HG03442 (cell line): ENCODE measurements at regions not wholly inside any gene's neighbourhood (a gene's known extent, or its start where the extent isn't known, plus 50 kb on each side); places are given as distances from the start of the nearest gene placed in this dataset.
"Not testable (repeated sequence)": the region's sequence is repeated elsewhere in the genome, so short reads cannot be mapped to it uniquely, and the experiment has no call there.

Experiments
- ATAC-seq: cut with Tn5 transposase; IDR thresholded peaks from one replicate; pipeline ENCODE4 v1.9.1; 2021; ENCODE audit warnings: mild to moderate bottlenecking, moderate library complexity; ENCODE audit not compliant: unreplicated experiment

DNA sequence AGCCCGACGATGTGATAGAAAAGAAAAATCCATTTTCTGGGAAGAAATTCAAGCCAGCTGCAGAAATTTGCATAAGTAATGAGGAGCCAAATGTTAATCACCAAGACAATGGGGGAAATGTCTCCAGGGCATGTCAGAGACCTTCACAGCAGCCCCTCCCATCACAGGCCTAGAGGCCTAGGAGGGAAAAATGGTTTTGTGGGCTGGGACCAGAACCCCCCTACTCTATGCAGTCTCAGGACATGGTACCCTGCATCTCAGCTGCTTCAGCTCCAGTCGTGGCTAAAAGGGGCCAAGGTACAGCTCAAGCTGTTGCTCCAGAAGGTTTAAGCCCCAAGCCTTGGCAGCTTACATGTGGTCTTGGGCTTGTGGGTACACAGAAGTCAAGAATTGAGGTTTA lies 155.5 kb upstream of the FOXQ1 start:
- not testable (repeated sequence) for ATAC-seq

- ATAC-seq: no peak
Observed at GRCh38 chr6:1153696-1154245, 158.1 kb upstream of the FOXQ1 start.

DNA sequence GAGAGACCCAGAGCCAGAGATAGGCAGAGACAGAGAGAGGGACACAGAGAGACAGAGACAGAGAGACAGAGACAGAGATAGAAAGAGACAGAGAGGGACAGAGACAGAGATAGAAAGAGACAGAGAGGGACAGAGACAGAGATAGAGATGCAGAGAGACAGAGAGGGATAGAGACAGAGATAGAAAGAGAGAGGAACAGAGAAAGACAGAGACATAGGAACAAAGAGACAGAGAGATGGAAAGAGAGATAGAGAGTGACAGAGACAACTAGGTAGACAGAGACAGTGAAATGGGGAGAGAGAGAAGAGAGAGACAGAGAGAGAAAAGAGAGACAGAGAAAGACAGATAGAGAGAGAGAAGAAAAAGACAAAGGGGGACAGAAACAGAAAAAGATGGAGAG lies 165.4 kb upstream of the FOXQ1 start:
- no peak for ATAC-seq

DNA sequence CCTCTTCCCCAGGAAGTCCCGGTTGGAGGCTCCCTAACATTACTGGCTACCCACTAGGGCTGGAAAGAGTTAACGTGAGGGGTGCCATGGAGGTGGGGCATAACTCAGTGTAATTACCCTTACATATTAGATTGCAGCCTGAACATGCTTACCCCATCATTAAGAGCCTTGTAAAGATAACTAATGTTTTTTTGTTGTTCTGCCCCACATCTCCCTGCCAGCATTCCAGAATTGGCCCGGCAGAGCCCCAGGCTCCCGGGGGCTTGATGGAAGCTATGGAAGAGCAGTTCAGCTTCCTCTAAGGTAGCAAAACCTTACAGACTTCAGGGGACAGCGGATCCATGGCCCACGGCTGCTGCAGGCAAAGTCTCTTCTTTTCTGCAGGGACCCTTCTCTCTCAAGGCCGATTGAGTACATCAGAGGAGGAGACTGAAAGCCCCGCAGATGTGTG lies 166.1 kb upstream of the FOXQ1 start:
- no peak for ATAC-seq

GRCh38 chr6:1144842-1145767 lies 166.8 kb upstream of the FOXQ1 start:
- no peak for ATAC-seq

DNA sequence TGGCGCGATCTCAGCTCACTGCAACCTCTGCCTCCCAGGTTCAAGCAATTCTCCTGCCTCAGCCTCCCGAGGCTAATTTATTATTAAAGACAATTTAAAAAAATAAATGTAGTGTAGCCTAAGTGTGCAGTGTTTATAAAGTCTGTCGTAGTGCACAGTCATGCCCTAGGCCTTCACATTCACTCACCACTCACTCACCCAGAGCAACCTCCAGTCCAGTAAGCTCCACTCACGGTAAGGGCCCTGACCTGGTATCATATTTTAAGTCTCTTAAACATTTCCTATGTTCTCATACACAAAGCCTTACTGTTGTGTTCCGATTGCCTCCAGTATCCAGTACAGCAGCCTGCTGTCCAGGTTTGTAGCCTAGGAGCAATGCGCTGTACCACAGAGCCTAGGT lies 168.2 kb upstream of the FOXQ1 start:
- no peak for ATAC-seq

DNA sequence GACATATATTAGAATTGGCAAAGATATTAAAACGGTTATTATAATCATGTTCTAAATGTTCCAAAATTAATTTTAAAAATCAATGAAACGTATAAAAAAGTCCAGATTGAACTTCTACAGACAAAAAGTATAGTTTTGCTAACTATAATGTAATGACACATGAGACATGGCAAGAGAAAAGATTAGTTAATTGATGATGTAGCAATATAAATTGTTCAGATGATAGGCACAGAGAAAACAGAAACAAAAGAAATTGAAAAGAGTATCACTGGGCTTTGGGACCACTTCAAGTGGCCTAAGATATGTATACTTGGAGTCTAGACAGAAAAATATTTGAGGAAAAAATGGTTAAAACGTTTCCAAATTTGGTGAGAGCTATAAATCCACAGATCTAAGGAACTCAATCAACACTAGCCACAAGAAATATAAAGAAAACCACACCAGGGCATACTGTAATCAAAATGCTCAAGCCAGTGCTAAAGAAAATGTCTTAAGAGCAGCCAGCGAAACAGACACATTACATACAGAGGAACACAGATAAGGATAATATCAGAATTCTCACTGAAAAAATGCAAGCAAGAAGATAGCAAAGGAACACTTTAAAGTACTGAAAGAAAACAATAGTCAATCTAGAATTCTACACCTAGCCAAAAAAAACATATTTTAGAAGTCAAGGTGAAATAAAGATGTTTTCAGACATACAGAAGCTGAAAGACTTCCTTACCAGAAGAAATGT lies 172.6 kb upstream of the FOXQ1 start:
- no peak for ATAC-seq

DNA sequence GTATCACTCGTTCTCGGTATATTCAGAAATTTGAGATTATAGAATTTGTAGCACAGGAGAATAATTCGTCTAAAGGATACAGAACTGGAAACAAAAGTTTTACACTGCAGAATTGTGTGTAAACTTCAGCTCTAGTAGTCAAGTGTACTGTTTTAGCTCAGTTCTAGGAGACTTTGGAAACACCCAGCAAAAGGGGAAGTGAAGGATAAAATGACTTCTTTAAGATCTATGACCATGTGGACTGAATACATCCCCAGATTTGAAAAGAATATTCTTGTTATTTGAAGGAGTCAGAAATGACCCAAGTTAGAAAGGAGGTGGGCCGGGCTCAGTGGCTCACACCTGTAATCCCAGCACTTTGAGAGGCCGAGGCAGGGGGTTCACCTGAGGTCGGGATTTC lies 174.0 kb upstream of the FOXQ1 start:
- ATAC-seq: no peak

DNA sequence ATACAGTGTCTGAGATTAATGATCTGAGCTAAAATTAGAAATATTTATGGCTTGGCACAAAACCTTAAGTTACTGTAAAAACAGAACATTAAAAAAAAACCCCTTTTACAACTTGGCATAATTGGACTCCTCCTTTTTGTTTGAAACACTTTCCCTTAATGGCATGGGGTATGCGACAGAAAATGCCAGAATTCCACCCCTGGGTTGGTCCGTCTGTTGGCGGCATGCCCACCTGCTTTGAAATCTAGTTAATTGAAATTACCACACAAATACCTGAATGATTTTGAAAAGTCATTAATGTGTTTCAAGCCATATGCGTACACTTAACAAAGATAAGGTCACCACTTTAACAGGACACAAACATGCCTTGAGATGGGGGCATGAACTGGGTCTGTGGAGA lies 175.1 kb upstream of the FOXQ1 start:
- ATAC-seq: no peak

- ATAC-seq: no peak
Observed at GRCh38 chr6:1136415-1136774, 175.5 kb upstream of the FOXQ1 start.

DNA sequence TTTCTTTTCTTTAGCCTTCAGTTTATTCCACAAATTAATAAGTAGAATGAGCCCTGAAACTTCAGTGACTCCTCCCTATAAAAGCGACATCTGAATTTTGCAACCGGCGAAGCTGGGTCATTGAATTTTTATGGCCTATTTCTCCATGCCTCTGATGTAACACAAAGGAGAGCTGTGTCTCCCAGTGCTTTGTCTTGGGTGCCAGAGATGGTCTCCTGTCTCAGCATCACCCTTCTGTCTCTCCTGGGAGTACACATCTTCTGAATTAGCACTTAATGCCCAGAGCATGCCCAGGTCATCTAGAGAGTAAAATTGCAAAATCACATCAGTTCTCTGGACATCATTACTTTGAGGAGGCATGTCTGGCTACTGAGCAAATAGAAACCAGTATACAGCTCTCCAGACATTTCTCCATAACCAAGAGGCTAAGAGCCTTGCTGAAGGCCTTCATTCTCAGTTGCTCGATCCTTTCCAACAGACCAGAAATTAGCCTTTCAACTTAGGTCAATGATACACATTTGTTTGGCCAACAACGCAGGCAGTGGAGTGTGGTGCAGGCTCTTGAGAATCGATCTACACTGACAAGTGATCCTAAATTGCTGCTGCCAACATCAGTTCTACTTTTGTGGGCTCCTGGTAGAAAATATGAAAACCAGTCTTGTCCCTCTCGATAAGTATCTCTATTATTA lies 176.0 kb upstream of the FOXQ1 start:
- no peak for ATAC-seq

GRCh38 chr6:1131285-1132079 lies 180.4 kb upstream of the FOXQ1 start:
- no peak for ATAC-seq

- no peak for ATAC-seq
Observed at GRCh38 chr6:1130709-1131108, 181.2 kb upstream of the FOXQ1 start.

DNA sequence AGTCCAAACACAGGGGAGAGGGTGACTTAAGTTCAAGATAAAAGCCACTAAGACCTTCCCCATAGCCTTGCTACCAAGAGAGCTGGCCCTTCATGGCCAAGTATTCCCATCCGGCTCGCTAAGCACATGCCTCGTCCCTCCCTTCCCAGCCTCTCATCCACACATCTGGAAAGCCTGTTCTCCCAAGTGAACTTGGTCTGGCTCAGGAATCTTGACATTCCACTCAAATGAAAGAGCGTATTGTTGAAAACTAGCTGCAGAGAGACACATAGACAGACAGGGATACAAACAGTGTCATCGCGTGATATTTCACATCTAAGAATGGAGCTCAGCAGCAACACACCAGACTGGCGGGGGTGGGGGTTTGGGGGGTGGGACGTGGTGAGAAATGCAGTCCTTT lies 182.8 kb upstream of the FOXQ1 start:
- ATAC-seq: no peak

- no peak for ATAC-seq
Observed at GRCh38 chr6:1127597-1128288, 184.2 kb upstream of the FOXQ1 start.

- no peak for ATAC-seq
Observed at GRCh38 chr6:1127129-1127528, 184.8 kb upstream of the FOXQ1 start.

GRCh38 chr6:1126036-1126435 lies 185.9 kb upstream of the FOXQ1 start:
- no peak for ATAC-seq

GRCh38 chr6:1125297-1125696 lies 186.6 kb upstream of the FOXQ1 start:
- ATAC-seq: no peak

GRCh38 chr6:1124885-1125284 lies 187.0 kb upstream of the FOXQ1 start:
- no peak for ATAC-seq
